HT-29 (cell line): ENCODE measurements at regions not wholly inside any gene's neighbourhood (a gene's known extent, or its start where the extent isn't known, plus 50 kb on each side); places are given as distances from the start of the nearest gene placed in this dataset.
"Not testable (repeated sequence)": the region's sequence is repeated elsewhere in the genome, so short reads cannot be mapped to it uniquely, and the experiment has no call there.

Experiments
- DNase-seq: peaks from one replicate; pipeline ENCODE4 v3.0.0-alpha.2; 2015; ENCODE audit warnings: low spot score

DNA sequence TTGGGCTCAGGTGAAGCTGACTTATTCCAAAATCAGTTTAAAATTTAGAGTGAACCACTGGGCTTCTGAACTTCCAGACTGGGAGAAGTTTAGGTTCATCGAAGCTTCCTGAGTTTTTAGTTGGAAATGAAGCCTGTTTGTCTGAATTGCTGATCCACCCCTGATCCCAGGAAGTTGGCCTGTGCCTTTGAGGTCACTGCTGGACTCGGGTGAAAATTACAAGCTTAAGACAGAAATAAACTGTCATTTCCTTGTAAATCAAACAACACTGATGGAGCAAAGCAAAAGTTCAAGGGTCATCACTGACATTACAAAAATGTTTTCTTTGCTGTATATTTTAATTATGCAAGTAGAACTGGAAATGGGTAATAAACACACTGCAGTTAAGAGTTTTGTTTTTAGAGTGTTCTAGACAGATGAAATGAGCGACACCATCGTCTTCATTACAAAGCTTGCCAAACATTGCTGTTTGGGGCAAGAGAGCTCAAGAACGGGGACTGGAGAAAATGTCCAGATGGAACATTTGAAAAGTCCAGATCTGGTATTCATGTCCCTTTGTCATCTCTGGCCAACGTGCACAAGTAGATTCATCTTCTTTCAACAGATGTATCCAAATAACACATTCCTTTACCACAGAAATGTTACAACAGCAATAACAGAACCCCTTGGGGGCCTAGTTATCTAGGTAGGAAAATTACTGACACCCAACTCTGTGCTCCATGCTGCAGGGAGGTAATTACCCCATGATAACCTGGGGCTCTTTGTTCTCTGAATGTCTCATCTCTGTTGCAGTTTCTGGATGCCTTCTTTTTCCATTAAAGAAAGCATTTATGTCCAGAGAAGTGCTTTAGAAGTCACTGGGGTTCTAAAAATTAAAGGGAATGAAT is 142.4 kb upstream of the ERCC6L2 start:
- DNase-seq, result no peak

DNA sequence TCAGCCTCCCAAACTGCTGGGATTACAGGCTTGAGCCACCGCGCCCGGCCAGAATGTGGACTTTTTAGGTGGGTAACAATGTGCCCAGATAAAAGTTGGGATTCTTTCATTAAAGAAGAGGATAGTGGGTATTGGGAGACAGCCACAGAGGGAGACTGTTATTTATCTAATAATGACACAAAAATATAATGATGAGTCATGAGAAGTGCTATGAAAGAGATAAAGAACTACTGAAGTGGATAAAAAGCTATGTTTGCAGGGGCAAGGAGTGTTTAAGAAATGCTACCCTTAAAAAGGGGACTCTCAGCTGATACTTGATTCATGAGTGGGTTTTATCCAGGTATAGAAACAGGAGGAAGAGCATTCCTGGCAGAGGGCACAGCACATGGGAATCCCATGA is 143.6 kb upstream of the ERCC6L2 start:
- no peak for DNase-seq

DNA sequence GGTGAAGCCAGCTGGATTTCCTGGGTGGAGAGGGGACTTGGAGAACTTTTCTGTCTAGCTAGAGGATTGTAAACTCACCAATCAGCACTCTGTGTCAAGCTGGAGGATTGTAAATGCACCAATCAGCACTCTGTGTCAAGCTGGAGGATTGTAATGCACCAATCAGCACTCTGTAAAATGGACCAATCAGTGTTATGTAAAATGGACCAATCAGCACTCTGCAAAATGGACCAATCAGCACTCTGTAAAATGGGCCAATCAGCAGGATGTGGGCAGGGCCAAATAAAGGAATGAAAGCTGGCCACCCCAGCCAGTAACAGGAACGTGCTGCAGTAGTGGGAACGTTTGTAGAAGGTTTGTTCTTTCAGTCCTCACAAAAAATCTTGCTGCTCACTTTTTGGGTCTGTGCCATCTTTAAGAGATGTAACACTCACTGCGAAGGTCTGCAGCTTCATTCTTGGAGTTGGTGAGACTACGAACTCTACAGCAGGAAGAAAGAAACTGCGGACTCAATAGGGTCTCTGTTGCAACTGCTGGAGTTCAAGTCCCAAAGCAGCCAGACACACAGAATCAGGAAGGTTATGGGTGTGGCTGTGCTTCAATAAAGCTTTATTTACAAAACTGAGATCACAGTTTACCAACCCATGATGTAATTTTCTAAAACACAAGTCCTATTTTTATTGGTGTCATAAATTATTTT is 145.7 kb upstream of the ERCC6L2 start:
- no peak for DNase-seq

DNA sequence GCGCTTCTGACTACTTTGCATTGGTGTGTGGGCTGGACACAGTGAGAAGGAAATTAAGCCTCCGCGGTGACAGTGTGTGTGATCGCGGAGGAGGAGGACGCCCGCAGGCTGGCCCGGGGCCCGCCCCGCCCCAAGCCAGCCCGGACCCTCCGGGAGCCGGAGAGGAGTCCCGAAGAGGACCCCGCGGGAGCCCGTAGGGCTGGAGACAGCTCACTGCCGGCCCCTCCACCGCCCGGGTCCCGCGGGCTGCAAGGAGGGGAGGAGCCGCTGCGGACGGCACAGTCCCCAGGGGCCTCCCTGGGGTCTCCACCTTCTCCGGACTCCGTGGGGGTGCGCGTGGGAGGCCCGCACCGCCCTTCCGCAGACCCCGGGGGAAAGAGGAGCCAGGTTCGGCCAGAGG is 146.4 kb upstream of the ERCC6L2 start:
- DNase-seq, result no peak

DNA sequence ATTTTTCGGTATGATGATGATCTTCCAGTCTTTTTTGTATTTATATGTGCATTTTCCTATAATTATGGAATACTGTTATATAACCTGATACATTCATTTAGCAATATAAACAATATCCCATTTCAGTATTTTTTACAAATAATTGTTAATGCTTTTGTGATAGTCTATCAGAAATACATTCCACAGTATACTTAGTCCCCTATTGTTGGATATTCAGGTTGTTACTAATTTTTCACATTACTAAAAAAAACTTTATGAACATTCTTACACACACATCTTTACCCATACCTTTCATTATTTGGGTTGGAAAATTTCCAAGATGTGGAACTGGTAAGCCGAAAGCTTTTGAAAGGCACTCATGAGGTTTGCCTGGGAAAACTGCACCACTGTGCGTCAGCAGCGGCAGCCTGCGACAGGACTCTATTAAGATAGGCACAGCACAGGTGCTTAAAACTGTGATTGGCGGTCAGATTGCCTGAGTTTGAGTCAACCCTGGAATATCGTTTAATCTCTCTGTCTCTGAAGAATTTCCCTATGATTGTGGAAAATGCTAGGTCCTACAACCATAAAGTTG is 147.5 kb upstream of the ERCC6L2 start:
- DNase-seq, result no peak

DNA sequence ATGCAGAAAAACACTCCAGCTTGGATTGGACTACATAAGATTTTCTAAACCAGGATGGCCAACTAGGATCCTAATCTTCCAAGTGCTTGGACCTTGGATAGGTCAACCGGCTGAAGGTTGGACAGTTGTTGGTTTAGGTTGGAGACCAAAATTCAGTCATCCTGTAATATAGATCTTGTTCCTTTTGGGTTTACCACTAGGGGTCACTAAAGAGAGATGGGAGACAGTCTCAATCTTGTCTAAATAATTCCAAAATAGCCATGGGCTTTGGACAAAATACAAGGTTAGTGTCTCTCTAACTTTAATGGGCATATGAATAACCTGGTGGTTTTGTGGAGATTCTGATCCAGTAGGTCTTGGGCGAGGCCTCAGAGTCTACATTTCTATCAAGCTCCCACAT is 148.7 kb upstream of the ERCC6L2 start:
- peak; percentile 62 for DNase-seq

DNA sequence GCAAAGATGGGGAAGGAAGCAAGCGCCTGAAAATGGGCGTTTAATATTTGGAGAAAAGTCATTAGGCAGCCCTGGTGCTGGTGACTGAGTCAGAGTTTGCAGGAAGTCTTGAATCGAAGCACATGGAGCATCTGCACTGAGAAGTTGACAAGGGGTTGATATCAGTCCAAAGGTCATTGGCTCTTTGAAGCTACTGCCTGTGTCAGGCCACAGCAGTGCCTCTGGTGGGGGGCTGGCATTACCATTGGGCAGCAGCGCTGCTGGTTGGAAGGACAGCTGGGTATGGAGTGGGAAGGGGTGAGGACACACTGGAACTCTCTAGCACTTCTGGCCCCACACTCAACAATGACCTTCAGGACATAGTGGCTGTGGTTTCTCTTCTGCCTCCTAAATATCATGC is 150.4 kb upstream of the ERCC6L2 start:
- no peak for DNase-seq

DNA sequence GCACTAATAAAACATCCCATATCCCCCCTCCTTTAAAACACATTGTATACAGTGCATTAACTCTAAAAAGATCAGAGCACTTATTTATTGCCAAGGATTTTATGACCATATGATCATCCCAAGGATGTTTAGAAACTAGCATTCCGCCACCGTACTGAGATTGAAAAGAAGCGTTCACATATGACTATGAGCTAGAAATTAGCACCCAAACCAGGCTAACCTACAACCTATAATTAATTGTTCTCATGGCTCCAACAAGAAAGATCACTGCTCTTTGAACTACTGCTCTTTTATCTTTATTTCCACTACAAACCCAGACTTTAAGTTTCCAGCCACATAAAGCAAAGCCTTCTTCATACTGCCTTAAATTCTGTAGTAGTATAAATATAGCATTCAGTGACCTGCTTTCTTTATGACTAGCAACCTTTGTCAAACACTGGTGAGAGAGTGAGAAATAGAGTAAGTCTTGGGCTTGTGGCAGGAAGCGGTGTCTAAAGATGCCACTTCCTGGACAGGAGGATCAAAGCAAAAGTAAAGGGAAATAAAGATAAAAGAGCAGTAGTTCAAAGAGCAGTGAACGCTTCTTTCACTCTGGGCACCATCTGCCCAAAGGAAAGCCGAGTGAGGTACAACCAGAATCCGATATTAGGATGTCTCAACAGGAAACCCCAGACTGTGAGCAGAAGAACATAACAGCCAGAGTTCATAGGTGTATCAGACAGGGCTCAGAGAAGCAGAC is 151.1 kb upstream of the ERCC6L2 start:
- no peak for DNase-seq

DNA sequence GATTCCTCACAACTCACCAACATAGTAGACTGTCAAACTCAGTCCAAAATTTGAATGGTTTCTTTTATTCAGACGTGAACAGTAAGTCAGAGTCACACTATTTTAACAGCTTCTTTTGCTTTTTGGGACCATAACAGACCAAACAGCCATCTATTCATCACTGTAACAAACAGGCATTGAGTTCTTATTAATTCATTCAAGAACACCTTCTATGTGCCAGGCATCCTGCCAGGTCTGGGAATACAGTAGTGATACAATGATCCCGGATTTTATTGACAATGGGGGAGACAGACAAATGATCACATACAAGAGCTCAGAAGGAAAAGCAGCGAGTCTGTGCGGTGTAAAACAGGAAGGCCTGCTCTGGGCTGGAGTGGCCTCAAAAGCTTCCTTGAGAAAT is 153.3 kb upstream of the ERCC6L2 start:
- DNase-seq, result no peak

DNA sequence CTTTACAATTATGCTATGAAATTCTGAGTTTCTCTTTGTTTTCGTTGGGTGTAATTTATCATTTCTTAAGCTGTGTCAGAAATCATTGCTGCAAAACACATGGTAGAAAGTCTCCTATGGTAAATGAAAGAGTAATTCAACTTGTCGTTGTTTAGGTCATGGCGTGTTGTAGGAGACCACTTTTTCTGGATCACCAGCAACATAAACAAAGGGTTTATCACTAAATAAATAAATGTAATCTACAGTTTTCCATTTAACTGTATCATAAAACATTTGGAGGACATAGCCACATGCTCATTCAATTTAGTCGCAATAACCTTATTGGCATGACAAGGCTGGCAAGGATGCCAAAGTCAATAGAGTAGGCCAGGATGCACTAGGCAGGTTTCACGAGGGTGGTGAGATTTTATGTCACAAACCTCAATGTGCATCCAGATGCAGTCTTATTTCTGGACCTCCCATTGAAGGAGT is 154.4 kb upstream of the ERCC6L2 start:
- DNase-seq, result peak; percentile 12

DNA sequence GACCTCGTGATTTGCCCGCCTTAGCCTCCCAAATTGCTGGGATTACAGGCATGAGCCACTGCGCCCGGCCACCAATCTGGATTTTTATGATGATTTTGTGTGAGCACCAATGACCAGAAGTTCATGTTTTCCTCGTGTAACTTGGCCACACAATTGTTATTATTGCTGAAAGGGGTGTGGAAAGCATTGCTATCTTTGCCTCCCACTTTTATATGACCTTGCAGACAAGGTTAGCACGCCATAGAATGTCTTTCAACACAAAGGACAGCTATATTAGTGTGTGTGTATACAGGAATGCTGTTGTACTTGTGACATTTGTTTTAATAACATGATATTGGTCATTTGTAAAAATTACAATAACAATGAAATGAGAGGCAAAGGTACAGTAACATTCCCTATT is 155.0 kb upstream of the ERCC6L2 start:
- DNase-seq, result no peak

DNA sequence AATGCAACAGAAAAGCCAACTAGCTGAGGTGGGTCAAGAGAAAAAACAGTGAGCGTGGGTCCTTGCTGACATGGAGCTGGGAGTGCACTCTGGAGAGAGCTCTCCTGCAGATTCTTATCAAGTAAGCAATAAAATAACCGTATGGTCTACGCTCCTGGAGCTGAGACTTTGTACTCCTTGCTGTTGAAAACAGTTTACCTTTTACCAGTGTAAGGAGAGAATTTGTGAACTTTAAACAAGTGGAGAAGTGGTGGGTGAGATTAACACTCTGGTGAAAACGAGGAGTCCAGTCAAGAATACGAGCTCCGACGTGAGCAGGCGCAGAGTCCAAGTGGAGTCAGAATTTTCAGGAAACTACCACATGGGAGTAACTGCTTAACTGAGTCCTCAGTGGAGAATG is 156.1 kb upstream of the ERCC6L2 start:
- no peak for DNase-seq

DNA sequence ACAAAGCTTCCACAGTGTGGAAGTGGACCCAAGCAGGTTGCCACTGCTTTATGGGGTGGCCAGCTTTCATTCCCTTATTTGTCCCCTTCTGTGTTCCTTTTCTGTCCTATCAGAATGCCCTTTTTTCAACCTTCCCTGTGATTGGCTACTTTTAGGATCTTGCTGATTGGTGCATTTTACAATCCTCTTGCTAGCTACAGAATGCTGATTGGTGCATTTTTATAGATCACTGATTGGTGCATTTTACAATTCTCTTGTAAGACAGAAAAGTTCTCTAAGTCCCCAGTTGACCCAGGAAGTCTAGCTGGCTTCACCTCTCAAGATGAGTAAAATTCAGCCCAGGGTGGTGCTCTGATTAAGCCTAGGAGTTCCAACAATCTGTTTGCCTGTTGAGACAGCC is 157.2 kb upstream of the ERCC6L2 start:
- DNase-seq, result no peak

DNA sequence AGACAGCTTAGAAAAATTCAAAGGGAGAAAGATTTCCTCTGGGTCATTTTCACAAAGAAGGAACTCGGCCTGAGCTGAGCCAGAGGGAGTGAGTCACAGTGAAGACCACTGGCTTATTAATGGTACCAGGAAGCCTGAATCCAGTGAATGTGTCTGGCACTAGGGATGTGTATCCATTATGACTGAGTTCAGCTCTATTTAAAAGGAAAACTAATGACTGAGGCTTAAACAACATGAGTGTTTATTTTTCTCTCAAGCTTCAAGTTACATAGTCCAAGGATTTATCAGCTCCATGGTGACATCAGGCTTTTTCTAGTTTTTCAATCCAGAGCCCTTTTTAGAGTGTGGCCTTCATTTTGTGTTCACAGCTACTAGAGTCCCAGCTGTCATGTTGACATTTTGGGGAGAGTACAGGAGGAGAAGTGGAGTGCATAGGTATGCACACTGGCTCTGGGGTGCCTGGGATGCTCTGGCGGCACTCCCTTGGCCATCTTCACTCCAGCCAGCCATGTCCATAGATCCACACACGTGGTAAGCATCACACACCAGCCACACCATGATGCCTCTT is 159.5 kb upstream of the ERCC6L2 start:
- no peak for DNase-seq

DNA sequence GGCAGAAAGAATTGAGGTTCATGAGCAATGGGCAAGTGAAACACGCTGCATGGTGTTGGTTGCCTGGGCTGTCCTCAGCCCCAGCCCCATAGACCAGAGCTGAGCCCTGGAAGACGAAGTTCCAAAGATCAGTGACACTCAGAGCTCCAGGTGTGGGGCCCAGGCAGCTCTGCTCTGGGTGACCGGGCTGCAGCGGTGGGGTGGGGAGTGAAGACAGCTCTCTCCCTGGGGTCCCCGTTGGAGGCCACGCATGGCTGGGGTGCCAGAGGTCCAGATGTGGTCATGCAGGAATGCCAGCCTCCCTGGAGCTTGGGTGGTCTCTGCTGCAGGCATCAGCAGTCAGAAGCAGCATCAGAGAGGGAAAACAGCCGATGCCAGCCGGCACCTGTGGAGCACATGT is 165.0 kb upstream of the ERCC6L2 start:
- no peak for DNase-seq

DNA sequence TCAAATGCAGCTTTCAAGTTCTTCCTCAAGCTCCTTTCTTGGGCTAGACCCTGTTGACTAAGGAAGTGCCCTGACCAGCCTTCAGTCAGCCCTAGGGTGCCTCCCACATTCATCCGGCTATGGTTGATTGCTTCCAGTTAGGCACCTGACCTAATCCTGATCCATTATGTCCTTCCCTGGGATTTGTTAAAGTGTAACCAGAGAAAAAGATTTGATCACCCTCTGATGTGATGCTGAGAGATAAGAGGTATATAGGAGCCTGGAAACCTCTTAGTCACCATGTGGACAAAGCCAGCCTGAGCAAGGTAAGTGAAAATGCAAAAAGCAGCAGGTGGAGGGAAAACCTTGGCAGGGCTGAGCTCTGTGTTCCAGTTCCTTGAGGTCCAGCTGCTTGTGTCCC is 178.8 kb upstream of the ERCC6L2 start:
- peak; percentile 56 for DNase-seq

DNA sequence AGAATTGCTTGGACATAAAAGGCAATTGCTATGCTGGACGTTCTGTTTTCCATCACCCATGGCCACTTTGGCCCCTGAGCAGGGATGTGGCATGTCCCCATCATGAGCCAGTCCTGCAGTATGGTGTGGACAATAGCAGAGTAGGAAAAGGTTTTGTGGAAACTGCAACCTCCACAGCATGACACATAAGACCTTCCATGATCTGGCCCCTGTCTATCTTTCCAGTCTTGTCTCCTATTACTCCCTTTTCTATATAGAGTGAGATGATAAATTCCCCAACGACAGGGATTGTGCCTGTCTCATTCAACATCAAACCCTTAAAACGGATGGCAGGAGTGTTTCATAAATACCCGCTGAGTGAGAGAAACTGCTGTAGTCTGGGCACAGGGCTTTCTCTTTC is 174.7 kb upstream of the PTCH1 start:
- no peak for DNase-seq

DNA sequence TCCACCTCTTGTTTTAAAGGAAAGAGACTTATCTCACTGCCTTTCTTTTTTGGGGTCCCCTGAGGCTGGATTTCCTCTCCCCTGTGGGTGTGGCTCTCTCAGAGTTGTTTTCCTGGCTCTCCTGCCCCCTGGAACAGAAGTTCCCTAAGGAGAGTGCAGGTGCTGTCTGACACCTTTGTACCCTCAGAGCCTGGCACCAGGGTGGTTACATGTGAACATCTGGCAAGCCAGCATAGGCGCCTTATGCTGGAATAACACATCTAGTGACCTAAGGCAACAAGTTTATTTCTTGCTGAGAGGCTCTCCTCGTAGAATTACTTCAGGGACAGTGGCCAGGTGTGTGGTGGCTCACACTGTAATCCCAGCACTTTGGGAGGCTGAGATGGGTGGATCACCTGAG is 172.9 kb upstream of the PTCH1 start:
- no peak for DNase-seq

DNA sequence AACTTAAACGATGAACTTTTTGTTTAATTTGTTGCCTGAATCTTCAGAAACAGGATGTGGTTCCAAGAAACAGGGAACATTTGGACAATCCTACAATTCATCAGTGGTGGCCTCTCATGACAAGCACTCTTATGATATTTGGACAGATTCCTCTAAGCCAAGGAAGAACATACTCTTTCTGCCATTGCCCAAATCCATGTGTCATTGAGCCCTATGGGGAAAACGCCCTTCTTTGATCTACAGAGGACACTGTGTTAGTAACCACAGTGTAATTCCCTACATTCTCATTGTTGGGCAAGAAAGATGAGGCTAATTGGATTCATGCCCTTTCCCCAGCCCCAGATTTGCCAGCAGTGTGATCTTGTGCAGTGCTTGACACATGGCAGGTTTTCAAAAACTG is 167.7 kb upstream of the PTCH1 start:
- no peak for DNase-seq

DNA sequence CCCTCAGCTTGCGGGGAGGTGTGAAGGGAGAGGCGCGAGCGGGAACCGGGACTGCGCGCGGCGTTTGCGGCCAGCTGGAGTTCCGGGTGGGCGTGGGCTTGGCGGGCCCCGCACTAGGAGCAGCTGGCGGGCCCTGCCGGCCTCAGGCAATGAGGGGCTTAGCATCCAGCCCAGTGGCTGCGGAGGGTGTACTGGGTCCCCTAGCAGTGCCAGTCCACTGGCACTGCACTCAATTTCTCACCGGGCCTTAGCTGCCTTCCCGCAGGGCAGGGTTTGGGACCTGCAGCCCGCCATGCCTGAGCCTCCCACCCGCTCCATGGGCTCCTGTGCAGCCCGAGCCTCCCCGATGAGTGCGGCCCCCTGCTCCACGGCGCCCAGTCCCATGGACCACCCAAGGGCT is 163.5 kb upstream of the PTCH1 start:
- not testable (repeated sequence) for DNase-seq

DNA sequence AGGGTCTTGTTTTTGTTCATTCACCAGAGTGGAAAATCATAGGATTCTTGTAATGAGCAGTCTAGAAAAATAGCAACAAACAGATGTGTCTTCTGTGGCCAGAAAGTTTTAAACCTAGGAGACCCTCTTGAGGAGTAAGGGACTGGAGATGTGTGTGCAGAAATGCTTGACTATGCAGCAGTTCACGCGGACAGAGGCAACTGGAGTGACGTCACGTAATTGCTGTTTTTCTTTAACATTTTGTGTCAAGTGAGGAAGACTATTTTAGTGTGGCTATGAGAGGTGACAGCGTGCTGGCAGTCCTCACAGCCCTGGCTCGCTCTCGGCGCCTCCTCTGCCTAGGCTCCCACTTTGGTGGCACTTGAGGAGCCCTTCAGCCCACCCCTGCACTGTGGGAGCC is 163.1 kb upstream of the PTCH1 start:
- no peak for DNase-seq

DNA sequence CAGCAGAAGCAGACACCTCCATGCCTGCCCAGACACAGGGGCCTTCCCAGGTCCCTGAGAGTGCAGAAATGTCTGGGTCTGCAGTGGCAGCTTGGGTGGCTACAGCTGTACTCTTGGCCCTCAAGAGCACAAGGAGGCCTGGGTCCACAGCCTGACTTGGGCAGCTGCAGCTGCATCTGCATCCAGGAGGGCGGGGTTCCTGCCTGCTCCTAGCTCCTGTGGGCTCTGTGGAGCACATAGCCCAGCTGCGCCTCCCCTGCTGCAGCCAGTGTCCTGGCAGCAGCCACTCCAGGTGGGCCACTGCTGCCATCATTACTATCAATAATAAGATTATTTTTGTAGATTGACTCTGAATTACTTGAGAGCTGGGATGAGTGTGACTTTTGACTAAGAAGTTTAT is 162.0 kb upstream of the PTCH1 start:
- DNase-seq, result no peak
